ENCODE measurements at regions not wholly inside any gene's neighbourhood (a gene's known extent, or its start where the extent isn't known, plus 50 kb on each side); places are given as distances from the start of the nearest gene placed in this dataset.
"Not testable (repeated sequence)": the region's sequence is repeated elsewhere in the genome, so short reads cannot be mapped to it uniquely, and the experiment has no call there.

DNA sequence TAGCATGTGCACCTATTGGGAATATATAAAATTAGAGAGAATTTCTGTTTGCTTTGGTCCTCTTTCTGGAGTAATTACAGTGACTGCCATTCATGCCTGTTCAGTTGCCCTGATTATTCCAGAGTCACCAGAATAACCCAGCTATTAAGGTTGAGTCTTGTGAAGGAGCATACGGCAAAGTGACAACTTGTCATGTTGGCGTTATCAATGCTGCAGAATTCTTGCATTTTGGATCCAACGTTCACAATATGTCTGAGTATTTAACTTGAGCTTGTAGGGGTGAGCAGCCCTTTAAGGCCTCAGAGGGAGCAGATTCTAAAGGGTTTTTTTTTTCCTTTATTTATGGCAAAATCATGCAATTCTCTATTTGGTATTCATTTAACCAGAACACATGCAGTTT lies 419.4 kb upstream of the MGMT start:
- no peak for DNase-seq

DNA sequence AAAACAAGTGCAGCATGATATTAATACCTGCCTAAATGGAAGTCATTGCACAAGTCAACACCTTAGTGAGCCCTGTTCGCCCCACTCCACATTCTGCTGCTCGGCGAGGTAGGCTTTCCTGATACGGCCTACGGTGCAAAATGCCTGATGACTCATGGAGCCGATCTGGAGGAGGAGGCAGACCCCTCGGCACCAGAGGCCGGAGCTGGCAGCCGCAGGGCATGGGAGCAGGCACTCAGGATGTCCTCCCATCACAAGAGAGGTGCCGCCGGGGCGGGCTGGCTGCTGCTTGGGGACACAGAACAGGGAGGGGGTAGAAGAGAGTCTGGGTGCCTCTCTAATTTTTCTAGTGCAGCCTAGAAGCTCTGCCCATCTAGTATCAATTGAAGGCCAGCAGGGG lies 418.5 kb upstream of the MGMT start:
- DNase-seq = no peak

DNA sequence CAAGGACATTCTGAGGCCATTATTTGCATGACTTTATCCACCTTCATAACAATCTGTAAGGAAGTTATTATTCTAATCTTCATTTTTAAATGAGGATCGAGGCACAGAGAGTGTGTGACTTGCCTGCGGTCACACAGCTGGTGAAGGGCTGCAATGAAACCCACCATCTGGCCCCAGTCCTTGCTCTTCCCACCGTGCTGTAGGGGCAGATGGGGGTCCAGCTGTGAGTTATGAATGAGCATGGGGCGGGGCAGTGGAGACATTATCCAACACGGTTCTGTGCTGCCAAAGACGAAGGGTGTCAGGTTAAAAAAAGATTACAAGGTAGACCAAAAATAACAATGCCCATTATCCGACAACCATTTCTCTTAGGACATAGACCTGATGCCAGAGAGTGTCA lies 417.5 kb upstream of the MGMT start:
- DNase-seq = no peak

DNA sequence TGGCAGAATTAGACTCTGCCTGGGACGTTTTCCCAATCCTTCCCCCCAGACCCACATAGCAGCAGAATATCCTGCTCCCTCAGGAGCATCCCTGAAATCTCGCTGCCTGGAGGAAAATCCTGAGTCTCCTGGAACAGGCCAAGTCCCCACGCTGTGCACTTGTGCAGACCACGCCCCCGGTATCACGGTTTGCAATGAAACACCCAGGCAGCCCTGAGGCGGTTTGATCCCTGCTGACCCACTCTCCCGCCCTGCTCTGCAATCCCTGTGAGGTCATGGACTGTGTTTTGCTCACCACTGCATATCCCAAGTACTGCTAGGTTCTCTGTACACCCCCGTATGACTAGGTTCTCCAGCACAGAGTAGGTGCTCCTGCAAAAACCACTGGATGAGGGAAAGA lies 411.8 kb upstream of the MGMT start:
- DNase-seq = no peak

DNA sequence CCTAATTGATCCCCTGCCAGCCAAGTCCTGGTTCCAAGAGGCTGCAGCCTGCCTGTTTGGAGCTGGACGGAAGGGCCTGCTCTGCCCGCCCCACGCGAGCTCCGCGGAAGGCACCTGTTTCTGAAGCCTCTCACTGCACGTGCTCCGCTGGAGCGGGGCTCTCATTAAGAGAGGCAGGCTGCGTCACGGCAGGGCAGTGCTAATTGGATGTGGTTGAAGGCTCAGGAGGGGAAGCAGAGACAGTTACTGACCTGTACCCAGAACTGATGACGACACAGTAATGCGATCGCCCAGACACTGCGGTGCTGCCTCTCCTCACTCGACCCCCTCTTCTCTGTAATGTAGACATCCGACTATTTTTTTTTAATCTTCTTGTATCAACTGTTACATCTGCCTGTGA lies 411.1 kb upstream of the MGMT start:
- no peak for DNase-seq

DNA sequence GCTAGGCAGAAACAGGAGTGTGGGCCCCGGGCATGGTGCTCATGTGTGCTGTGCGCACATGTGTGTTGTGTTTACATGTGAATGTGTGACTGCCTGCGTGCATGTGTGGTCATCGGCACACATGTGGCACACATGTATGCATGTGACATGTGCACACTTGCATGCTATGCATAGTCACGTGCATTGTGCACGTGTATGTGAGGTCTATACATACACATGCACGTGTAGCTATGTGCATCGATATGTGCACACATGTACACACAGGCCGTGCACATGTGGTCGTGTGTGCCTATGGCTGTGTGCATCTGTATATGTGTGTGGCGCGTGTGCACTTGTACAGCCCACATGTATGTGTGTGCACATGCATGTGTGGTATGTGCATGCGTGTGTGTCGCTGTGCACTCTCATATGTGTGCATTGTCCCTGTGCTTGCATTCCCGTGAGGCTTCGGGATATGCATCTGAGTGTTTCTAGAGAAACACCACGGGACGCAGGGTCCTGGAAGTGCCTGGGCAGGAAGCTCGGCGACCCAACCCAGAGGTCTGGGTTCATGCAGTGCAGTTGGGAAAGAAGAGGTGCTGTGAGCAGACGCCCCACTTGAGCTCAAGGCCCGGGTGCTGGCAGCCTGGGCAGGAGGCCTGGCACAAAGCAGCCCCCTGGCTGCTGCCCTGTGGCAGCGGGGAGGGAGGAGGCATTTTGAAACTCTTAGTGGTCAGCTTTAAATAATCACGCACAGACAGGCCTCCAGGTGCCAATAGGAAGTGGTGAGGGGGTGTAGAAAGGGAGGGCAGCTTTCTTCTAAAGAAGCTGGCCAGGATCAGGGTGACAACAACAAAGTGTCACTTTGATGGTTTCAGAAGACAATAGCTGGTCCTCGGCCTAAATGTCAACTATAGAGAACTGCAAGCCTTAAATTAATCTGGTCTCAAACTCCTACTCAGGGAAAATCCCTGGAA lies 410.0 kb upstream of the MGMT start:
- no peak for DNase-seq

DNA sequence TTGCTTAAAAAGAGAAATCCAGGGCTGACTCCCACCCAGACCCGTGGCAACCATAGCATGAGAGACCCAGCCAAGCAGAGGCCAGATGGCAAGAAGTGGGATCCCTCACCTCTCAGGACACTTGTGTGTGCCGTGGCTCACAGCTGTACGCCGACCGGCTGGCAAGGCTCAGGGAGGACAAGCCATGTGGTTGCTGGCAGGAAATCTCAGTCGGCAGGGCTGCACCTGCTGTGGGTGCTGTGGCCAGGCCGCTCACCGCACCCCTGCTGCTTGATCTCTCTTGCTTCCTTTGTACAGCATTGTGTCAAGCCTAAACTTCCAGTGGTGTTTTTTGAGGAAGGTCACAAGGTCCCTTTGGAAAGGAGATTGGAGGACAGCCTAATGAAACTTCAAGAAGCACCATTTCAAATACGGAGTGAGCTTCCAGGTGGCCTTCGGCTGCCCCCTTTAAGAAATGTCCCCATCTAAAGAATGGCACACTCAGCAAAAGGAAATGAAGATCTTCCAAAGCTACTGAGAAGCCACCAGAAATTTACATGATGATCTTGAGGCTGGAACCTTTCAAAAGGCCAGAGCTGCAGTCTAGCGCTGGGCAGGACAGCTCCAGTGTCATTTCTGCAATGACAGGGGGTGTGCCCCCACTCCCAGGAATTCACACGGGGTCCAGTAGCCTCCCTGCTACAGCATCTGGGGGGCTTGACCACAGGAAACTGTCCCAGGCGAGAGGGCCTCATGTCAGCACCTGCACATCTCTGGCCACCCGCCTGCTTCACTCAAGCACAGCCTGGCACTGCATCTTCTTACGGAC lies 409.0 kb upstream of the MGMT start:
- DNase-seq = no peak

DNA sequence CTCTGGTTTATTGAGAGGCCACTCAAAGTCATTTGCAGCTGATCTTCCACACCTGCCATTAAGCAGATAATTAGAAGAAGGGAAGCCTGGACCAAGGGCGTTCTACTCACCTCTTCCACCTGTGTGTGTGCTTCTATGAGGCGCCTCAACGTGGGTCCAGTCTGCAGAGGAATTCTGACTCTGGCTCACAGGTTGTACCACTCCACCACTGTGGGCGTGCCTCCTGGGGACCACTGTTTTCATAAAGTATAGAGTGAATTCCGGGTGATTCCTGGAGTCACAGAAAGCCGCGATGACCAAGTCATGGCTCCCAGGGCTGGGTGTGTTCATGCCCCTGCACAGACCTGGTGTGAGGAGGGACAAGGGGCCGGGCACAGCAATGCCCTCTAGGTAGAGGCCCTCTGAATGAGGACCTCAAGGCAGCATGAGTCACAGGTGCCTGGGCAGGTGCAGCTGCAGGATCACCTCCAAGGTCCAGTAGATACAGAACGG lies 408.3 kb upstream of the MGMT start:
- no peak for DNase-seq

DNA sequence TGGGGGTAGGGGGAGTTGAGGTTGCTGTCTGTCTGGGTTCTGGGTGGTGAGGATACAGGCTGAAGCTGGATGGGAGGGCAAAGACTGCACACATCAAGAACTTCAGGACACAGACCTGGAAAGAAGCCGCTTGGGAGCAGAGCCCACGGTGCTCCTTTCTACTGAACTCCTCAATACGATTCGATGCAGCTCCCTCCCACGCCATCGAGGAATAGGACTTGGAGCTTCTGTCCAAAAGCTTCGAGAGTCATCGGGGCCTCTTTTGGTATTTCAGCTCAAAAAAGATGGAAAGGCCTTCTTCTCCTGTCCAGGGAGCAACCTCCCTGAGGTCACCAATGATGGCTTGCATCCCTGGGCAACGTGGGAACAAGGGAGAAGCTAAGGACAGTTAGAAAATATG lies 407.1 kb upstream of the MGMT start:
- DNase-seq = no peak

DNA sequence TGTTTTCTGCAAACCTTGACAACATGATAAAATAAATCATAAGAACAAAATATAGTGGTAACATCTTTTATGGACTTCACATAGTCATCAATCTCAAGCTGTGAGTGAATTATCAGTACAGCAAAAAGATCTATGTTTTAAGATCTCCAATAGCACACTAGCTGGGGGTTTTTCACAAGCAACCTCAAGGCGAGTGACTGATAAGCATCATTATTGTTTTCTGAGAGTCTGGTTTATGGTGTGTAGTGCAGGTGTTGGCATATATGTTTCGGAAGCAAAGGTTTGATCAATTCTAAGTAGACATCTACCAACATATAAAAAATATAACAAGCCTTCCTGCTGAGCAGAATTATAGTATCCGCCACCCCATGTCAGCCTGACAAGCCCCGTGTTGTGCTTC lies 403.8 kb upstream of the MGMT start:
- no peak for DNase-seq

DNA sequence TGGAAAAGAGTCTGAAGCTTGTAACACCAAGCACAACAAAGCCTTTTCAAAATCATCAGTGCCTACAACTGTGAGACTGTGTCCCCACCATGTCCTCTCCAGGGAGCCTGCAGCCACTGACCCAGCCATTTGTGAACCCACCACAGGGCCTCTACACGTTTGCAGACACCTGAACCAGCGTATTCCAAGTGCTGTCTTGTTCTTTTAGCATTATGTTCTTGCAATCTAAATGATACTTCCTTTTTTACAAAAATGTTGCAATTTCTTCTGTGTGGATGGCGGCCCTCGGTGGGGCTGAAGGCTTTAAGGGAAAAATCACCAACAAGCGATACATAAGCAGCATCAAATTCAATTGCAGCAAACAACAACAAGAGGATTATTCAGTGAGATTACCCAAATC lies 403.2 kb upstream of the MGMT start:
- no peak for DNase-seq

DNA sequence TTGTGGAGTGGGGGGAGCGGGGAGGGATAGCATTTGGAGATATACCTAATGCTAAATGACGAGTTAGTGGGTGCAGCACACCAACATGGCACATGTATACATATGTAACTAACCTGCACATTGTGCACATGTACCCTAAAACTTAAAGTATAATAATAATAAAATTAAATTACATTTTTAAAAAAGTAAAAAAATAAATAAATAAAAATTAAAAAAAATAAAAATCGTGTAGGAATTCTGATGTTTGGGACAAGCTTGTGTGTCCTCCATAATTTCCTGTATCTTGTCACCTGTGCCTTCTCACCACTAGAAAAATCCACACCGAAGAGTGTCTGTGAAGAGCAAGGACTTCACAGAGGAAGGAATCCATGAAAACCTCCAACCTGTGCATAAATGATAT lies 400.5 kb upstream of the MGMT start:
- not testable (repeated sequence) for DNase-seq

DNA sequence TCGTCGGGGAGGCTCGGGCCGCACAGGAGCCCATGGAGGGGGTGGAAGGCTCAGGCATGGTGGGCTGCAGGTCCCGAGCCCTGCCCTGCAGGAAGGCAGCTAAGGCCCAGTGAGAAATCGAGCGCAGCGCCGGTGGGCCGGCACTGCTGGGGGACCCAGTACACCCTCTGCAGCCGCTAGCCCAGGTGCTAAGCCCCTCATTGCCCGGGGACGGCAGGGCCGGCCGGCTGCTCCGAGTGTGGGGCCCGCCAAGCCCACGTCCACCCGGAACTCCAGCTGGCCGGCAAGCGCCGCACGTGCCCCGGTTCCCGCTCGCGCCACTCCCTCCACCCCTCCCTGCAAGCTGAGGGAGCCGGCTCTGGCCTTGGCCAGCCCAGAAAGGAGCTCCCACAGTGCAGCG lies 395.6 kb upstream of the MGMT start:
- DNase-seq = not testable (repeated sequence)

DNA sequence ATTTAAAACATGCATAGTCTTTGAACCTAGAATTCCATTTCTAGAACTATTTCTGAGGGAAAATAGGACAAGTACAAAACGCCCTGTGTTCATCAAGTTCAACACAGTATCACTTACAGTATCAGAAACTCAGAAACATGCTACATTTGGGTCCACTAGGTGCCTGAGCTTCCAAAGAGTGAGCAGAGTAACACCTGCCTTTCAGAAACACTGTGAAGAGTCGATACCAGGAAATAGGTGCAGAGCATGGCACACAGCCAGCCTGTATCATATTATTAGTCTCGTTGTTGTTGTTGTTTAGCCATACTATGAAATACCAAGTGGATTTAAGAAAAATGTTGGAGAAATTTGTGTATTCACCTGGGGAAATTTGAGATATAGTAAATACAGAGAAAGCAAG lies 392.1 kb upstream of the MGMT start:
- no peak for DNase-seq

DNA sequence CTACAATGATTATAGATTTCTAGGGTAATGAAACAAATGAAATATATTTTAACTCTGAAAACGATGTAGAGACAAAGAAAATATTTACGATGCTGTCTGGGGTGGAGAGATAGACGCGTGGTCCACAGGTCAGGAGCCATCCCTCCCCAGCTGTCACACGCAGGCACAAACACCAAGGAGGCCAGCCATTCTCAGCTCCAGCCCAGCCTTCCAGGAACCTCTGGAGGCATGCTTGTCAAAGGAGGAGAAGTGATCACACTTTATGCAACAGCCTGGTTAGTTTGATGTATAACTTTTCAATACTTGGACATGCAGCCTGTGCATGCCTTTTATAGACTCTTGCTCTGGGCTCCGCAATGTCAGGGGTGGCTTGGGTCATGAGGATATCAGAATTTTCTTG lies 391.5 kb upstream of the MGMT start:
- DNase-seq = no peak

DNA sequence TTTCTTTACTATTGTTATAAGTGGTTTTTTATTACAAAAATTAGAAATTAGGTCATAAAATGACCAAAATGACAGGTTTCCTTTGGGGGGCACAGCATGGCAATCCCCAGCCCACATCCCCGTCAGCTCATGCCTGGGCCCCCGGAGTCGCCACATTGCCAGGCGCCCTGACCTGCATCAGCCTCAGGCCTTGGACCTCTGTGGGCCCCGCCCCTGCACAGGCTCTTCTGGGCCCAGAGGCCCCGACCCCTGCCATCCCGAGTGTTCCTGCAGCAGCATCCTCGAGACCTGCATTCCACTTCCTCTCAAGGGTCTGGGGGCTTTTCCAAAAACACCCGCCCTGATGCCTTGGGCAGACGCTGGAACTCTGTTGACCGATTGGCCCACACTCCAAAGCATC lies 391.1 kb upstream of the MGMT start:
- DNase-seq = no peak

DNA sequence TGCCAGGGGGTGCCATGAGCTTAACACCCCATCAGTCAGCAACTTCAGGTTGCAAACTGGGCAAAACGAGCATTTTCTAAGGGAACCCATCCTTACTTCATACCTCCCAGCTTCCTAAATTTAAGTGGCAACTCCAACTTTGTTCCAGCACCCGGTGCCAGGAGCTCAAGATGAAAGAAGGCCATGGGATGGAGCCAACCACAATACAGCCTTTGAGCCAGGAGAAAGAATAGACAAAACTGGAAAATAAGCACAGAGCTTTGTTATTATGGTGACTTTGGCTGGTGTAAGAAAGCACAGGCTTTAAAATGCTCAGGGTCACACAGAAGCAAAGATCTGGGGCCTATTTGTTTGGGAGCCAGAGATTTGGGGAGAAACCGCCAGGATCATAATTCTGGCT lies 388.7 kb upstream of the MGMT start:
- no peak for DNase-seq

DNA sequence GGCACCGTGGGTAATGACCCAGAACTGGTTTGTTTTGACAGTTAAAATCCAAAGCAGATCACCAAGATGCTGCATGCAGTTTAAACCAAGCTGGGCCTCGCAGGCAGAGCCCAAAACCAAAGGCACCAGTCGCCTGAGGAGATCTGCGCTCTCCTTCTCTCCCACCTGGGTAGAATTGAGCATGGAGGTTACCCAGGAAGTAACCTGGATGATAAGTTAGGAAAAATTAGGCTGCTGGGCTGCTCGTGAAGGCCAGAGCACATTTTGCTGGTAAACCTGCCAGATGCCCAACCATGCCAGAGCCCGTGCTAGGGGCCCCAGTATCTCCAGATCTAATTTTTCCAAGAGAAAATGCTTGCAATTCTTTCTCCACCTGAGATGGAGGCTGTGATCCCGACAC lies 388.3 kb upstream of the MGMT start:
- no peak for DNase-seq

DNA sequence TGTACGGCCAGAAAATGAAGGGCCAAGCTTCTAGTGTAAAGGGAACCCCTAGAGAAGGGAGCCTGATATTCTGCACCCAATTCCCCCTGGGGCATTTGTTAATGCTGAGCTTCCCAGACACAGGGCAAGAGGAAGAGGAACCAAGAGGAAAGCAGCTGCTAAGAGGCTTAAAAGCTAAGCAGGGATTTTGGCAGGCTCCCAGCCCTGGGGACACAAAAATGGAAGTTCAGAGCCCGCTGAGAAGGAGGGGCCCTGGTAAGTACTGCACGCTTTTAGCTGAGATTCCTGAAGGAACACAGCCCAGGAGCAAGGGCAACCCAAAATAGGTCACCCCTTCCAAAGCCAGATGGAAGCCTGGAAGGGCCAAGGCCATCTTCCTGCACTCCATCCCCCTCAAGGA lies 387.3 kb upstream of the MGMT start:
- no peak for DNase-seq

DNA sequence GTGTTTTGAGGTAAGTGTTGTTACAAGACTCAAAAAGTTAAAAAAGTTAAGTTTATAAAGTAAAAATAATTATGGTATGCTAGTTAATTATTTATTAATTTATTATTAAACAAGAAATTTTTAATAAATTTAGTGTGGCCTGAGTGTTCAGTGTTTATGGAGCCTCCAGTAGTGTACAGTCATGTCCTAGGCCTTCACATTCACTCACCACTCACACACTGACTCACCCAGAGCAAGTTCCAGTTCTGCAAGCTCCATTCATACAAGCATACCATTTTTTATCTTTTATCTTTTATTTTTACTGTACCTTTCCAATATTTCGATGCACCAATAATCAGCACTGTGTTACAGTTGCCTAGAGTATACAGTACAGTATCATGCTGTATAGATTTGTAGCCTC lies 381.2 kb upstream of the MGMT start:
- DNase-seq = no peak

DNA sequence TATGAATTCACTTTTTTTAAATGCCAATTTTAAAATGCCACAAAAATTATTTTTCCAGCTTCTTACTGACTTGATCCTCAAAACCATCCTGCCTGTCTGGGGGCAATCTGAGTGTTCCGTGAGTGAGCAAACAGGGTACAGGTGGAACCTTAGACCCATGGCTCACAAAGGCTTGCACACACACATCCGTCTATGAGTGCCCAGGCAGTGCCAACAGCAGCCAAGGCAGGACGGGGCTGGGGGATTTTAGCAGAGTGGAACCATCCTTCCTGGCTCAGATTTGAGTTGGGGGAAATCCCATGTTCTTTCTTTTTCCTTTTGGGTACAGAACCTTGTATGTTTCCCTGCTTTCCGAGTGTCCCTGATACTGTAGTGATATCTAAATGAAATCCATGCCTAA lies 377.7 kb upstream of the MGMT start:
- no peak for DNase-seq

DNA sequence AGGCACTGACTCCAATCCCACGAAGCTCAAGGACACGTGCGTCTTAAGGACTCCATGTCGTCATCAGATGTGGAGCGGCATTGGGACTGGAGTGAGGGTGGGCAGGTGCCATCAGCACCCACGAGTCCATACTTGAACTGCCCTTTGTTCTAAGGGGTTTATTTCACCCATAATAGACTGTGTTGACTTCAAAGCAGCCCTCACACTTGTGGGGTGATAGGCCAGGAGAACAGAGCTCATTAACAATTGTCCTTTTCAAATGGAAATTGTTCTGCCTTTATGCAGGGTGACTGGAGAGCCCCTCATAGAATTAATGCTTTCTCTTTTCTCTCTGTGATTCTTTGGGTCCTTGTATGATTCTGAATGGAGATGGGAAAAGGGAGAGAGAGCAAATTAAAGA lies 376.9 kb upstream of the MGMT start:
- no peak for DNase-seq

DNA sequence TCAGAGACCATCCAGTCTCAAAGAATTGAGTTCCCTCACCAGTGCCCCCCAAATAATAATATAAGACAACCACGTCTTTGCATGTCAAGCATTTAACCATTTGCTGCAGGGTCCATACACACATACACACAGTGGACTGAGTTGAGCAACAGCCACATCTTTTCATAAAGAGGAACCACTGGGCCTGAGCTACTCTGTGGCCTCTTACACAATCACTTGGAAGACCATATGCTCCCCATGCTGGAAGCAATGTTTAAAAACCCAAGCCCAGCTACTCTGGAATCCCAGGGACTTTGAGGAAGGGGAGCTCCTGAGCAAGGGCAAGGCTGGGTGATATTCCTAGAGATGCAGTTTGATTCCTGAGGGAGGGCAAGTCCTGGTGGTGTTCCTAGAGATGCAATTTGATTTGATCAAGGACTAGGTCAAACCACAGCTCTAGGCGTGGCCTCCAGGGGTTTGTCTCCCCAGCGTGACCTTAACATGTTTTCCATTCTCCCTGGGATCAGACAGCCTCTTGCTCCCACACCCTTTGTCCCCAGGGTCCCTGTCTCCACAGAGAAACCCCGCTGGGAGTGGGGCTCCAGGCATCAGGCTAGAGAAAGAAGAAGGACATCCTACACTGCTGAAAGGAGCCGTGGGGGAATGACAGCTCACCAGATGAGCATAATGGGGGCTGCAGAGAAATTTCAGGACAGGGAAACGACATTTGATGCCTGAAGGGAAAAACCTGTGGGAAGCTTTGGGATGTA lies 376.2 kb upstream of the MGMT start:
- DNase-seq = no peak
